ENCODE measurements at regions not wholly inside any gene's neighbourhood (a gene's known extent, or its start where the extent isn't known, plus 50 kb on each side); places are given as distances from the start of the nearest gene placed in this dataset.

GRCh38 chr7:115230882-115231571 lies 309.1 kb downstream of the MDFIC start:
- peaks cover 1% of the 10 kb centered on the region for H3K4me1 Mint-ChIP-seq (ENCODE audit: low read depth)
- TF ChIP-seq CTCF (IDR thresholded peaks at IDR 0.05; ENCODE audit: unreplicated experiment): no peak
- no peaks in the 10 kb centered on the region for H3K36me3 Mint-ChIP-seq (ENCODE audit: insufficient read depth)
- peaks cover 8% of the 10 kb centered on the region for H3K9me3 Mint-ChIP-seq (ENCODE audit: low read depth)
- H3K4me3 Mint-ChIP-seq (ENCODE audit: low read depth): no peak overlapping the region
- no peaks in the 10 kb centered on the region for H3K27me3 Mint-ChIP-seq
- DNase-seq (ENCODE audit: low spot score, unreplicated experiment): no peak
- H3K27ac Mint-ChIP-seq: no peak overlapping the region

GRCh38 chr7:115229401-115230105 lies 307.7 kb downstream of the MDFIC start:
- Mint-ChIP-seq H3K4me3 (ENCODE audit: low read depth) (no peak overlapping the region), H3K4me1 (ENCODE audit: low read depth) (peaks cover 1% of the 10 kb centered on the region), H3K9me3 (ENCODE audit: low read depth) (no peaks in the 10 kb centered on the region), H3K27ac (no peak overlapping the region), H3K36me3 (ENCODE audit: insufficient read depth) (no peaks in the 10 kb centered on the region), H3K27me3 (peaks cover 8% of the 10 kb centered on the region)
- no peak for DNase-seq (ENCODE audit: low spot score, unreplicated experiment)
- TF ChIP-seq CTCF (IDR thresholded peaks at IDR 0.05; ENCODE audit: unreplicated experiment): no peak

- Mint-ChIP-seq H3K27me3 (peaks cover 8% of the 10 kb centered on the region), H3K36me3 (ENCODE audit: insufficient read depth) (no peaks in the 10 kb centered on the region), H3K4me1 (ENCODE audit: low read depth) (peaks cover 1% of the 10 kb centered on the region), H3K27ac (no peak overlapping the region), H3K4me3 (ENCODE audit: low read depth) (no peak overlapping the region), H3K9me3 (ENCODE audit: low read depth) (no peaks in the 10 kb centered on the region)
- no peak for DNase-seq (ENCODE audit: low spot score, unreplicated experiment)
- no peak for TF ChIP-seq CTCF (IDR thresholded peaks at IDR 0.05; ENCODE audit: unreplicated experiment)
These were observed 305.8 kb downstream of the MDFIC start for GRCh38 chr7:115227473-115228235.

- H3K4me1 Mint-ChIP-seq (ENCODE audit: low read depth): peaks cover 1% of the 10 kb centered on the region
- H3K9me3 Mint-ChIP-seq (ENCODE audit: low read depth): no peaks in the 10 kb centered on the region
- TF ChIP-seq CTCF (IDR thresholded peaks at IDR 0.05; ENCODE audit: unreplicated experiment): no peak
- H3K27me3 Mint-ChIP-seq: peaks cover 8% of the 10 kb centered on the region
- H3K36me3 Mint-ChIP-seq (ENCODE audit: insufficient read depth): no peaks in the 10 kb centered on the region
- DNase-seq (ENCODE audit: low spot score, unreplicated experiment): no peak
- H3K4me3 Mint-ChIP-seq (ENCODE audit: low read depth): no peak overlapping the region
- H3K27ac Mint-ChIP-seq: no peak overlapping the region
These were observed 304.5 kb downstream of the MDFIC start for GRCh38 chr7:115226410-115226809.

GRCh38 chr7:115224922-115225321 lies 303.0 kb downstream of the MDFIC start:
- no peak overlapping the region for H3K27ac Mint-ChIP-seq
- no peak for DNase-seq (ENCODE audit: low spot score, unreplicated experiment)
- peaks cover 8% of the 10 kb centered on the region for H3K27me3 Mint-ChIP-seq
- H3K9me3 Mint-ChIP-seq (ENCODE audit: low read depth): no peaks in the 10 kb centered on the region
- H3K36me3 Mint-ChIP-seq (ENCODE audit: insufficient read depth): no peaks in the 10 kb centered on the region
- H3K4me3 Mint-ChIP-seq (ENCODE audit: low read depth): no peak overlapping the region
- peaks cover 1% of the 10 kb centered on the region for H3K4me1 Mint-ChIP-seq (ENCODE audit: low read depth)
- TF ChIP-seq CTCF (IDR thresholded peaks at IDR 0.05; ENCODE audit: unreplicated experiment): no peak
